ENCODE measurements at regions not wholly inside any gene's neighbourhood (a gene's known extent, or its start where the extent isn't known, plus 50 kb on each side); places are given as distances from the start of the nearest gene placed in this dataset.

- TF ChIP-seq, protein P1, sequence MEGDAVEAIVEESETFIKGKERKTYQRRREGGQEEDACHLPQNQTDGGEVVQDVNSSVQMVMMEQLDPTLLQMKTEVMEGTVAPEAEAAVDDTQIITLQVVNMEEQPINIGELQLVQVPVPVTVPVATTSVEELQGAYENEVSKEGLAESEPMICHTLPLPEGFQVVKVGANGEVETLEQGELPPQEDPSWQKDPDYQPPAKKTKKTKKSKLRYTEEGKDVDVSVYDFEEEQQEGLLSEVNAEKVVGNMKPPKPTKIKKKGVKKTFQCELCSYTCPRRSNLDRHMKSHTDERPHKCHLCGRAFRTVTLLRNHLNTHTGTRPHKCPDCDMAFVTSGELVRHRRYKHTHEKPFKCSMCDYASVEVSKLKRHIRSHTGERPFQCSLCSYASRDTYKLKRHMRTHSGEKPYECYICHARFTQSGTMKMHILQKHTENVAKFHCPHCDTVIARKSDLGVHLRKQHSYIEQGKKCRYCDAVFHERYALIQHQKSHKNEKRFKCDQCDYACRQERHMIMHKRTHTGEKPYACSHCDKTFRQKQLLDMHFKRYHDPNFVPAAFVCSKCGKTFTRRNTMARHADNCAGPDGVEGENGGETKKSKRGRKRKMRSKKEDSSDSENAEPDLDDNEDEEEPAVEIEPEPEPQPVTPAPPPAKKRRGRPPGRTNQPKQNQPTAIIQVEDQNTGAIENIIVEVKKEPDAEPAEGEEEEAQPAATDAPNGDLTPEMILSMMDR (IDR thresholded peaks at IDR 0.05; ENCODE audit: insufficient read depth, low read length, poor library complexity, severe bottlenecking): no peak
- TF ChIP-seq EZH2phosphoT487 (conservative IDR thresholded peaks at IDR 0.05; ENCODE audit: low read length): no peak
Observed at GRCh38 chr18:11251229-11251890, 102.0 kb upstream of the PIEZO2 start.

All from SU-DHL-6 (cell line).